WI38 (cell line): ENCODE measurements at regions not wholly inside any gene's neighbourhood (a gene's known extent, or its start where the extent isn't known, plus 50 kb on each side); places are given as distances from the start of the nearest gene placed in this dataset.

Source experiments
- H3K4me3 ChIP-seq: 2 replicates; pipeline ENCODE4 v1.5.1; 2011; ENCODE audit warnings: low read depth, mild to moderate bottlenecking, control low read depth, low read length
- TF ChIP-seq, protein P1 (sequence below): IDR thresholded peaks from 2 replicates; pipeline ENCODE4 v1.5.1; 2012; ENCODE audit warnings: low read depth, mild to moderate bottlenecking, control low read depth, low read length

- TF ChIP-seq, protein P1, sequence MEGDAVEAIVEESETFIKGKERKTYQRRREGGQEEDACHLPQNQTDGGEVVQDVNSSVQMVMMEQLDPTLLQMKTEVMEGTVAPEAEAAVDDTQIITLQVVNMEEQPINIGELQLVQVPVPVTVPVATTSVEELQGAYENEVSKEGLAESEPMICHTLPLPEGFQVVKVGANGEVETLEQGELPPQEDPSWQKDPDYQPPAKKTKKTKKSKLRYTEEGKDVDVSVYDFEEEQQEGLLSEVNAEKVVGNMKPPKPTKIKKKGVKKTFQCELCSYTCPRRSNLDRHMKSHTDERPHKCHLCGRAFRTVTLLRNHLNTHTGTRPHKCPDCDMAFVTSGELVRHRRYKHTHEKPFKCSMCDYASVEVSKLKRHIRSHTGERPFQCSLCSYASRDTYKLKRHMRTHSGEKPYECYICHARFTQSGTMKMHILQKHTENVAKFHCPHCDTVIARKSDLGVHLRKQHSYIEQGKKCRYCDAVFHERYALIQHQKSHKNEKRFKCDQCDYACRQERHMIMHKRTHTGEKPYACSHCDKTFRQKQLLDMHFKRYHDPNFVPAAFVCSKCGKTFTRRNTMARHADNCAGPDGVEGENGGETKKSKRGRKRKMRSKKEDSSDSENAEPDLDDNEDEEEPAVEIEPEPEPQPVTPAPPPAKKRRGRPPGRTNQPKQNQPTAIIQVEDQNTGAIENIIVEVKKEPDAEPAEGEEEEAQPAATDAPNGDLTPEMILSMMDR: no peak
- no peak overlapping the region for H3K4me3 ChIP-seq
Observed at GRCh38 chr22:48949375-48950149, 878.1 kb downstream of the BRD1 start.

DNA sequence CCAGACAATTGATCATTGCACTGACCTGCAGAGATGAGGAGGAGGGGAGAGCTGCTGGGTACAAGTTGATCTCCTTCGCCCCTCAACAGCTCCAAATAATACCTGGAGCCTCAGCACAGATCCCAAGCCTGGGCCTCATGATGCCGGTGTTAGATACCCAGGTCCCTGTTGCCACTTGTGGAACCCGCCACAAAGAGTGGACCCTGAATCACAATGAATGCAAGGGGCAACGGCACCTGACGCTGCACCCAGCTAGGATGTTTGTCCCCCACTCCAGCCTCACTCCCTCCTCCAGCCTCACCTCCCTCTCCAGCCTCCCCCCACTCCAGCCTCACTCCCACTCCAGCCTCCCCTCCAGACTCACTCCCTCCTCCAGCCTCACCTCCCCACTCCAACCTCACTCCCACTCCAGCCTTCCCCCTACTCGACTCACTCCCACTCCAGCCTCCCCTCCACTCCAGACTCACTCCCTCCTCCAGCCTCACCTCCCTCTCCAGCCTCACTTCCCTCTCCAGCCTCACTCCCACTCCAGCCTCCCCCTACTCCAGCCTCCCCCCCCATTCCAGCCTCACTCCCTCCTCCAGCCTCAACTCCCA, 879.0 kb downstream of the BRD1 start:
- TF ChIP-seq, protein P1: no peak
- H3K4me3 ChIP-seq: no peak overlapping the region

DNA sequence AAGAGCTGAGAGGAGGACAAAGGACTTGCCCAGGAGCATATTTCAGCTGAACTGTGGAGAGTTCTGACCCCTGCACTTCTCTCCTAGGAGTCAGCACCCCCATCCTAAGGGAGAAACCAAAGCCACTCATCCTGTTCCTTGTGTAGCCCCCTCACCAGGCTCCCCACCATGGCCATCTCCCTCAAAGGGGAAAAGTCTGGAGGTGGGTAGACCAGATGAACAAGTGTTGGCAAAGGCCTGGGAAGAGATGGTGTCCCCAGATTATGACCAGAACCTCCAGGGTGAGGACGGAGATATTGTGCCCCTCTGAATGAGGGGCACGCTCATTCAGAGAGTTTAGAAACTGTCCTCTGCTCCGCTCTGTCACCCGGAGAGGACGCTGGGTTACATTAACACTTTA, 880.0 kb downstream of the BRD1 start:
- no peak overlapping the region for H3K4me3 ChIP-seq
- TF ChIP-seq, protein P1: no peak

GRCh38 chr22:48945621-48946458, 881.8 kb downstream of the BRD1 start:
- TF ChIP-seq, protein P1: no peak
- H3K4me3 ChIP-seq: no peak overlapping the region

GRCh38 chr22:48944751-48945620, 882.7 kb downstream of the BRD1 start:
- TF ChIP-seq, protein P1: no peak
- no peak overlapping the region for H3K4me3 ChIP-seq

GRCh38 chr22:48944433-48944750, 883.3 kb downstream of the BRD1 start:
- H3K4me3 ChIP-seq: no peak overlapping the region
- TF ChIP-seq, protein P1: no peak
